NCI-H1092 treated with DMSO at 0.1 percent for 48 hours (cell line): ENCODE measurements at regions not wholly inside any gene's neighbourhood (a gene's known extent, or its start where the extent isn't known, plus 50 kb on each side); places are given as distances from the start of the nearest gene placed in this dataset.

Experiments
- DNase-seq: peaks from one replicate; lab custom pipeline; 2025; lab: John Stamatoyannopoulos, UW

GRCh38 chr1:220982686-220983085 lies 103.4 kb downstream of the HLX start:
- no peak for DNase-seq

GRCh38 chr1:220983877-220984635 lies 104.8 kb downstream of the HLX start:
- DNase-seq = no peak

- no peak for DNase-seq
Observed at GRCh38 chr1:220990427-220991339, 111.4 kb downstream of the HLX start.

- no peak for DNase-seq
Observed at GRCh38 chr1:220991506-220991905, 112.3 kb downstream of the HLX start.

- no peak for DNase-seq
Observed at GRCh38 chr1:220991959-220992704, 112.9 kb downstream of the HLX start.

GRCh38 chr1:220992705-220993052 lies 113.4 kb downstream of the HLX start:
- no peak for DNase-seq

GRCh38 chr1:220994671-220995070 lies 115.4 kb downstream of the HLX start:
- no peak for DNase-seq

- no peak for DNase-seq
Observed at GRCh38 chr1:220997791-220998190, 118.5 kb downstream of the HLX start.

- DNase-seq = no peak
Observed at GRCh38 chr1:220999872-221000863, 120.9 kb downstream of the HLX start.

- no peak for DNase-seq
Observed at GRCh38 chr1:221001167-221001566, 121.9 kb downstream of the HLX start.

GRCh38 chr1:221002601-221003000 lies 123.4 kb downstream of the HLX start:
- no peak for DNase-seq

- no peak for DNase-seq
Observed at GRCh38 chr1:221011145-221011544, 131.9 kb downstream of the HLX start.

GRCh38 chr1:221012120-221012519 lies 132.9 kb downstream of the HLX start:
- no peak for DNase-seq

- DNase-seq = no peak
Observed at GRCh38 chr1:221013691-221014660, 134.7 kb downstream of the HLX start.

- DNase-seq = no peak
Observed at GRCh38 chr1:221015159-221015790, 136.0 kb downstream of the HLX start.

- DNase-seq = no peak
Observed at GRCh38 chr1:221016751-221017150, 137.5 kb downstream of the HLX start.

GRCh38 chr1:221018414-221018813 lies 139.2 kb downstream of the HLX start:
- no peak for DNase-seq

- no peak for DNase-seq
Observed at GRCh38 chr1:221022331-221022730, 143.1 kb downstream of the HLX start.

GRCh38 chr1:221023482-221023881 lies 144.2 kb downstream of the HLX start:
- no peak for DNase-seq

GRCh38 chr1:221025501-221025900 lies 146.3 kb downstream of the HLX start:
- no peak for DNase-seq
